RPMI8226 (cell line): ENCODE measurements at regions not wholly inside any gene's neighbourhood (a gene's known extent, or its start where the extent isn't known, plus 50 kb on each side); places are given as distances from the start of the nearest gene placed in this dataset.

Experiments
- DNase-seq: peaks from one replicate; pipeline ENCODE4 v3.0.0-alpha.2; 2015

- no peak for DNase-seq
These were observed 1140.1 kb downstream of the BRD1 start for GRCh38 chr22:48687606-48688005.

GRCh38 chr22:48686694-48687302 is 1140.9 kb downstream of the BRD1 start:
- DNase-seq: no peak

GRCh38 chr22:48685767-48686166 is 1141.9 kb downstream of the BRD1 start:
- DNase-seq: no peak

- no peak for DNase-seq
These were observed 1144.0 kb downstream of the BRD1 start for GRCh38 chr22:48683640-48684039.

GRCh38 chr22:48682504-48682903 is 1145.2 kb downstream of the BRD1 start:
- DNase-seq: no peak

GRCh38 chr22:48680601-48681000 is 1147.1 kb downstream of the BRD1 start:
- DNase-seq: no peak

GRCh38 chr22:48679656-48680555 is 1147.8 kb downstream of the BRD1 start:
- no peak for DNase-seq

GRCh38 chr22:48678171-48679135 is 1149.2 kb downstream of the BRD1 start:
- no peak for DNase-seq

- no peak for DNase-seq
These were observed 1150.1 kb downstream of the BRD1 start for GRCh38 chr22:48677621-48678020.

- DNase-seq: no peak
These were observed 1150.5 kb downstream of the BRD1 start for GRCh38 chr22:48677168-48677520.

- no peak for DNase-seq
These were observed 1151.2 kb downstream of the BRD1 start for GRCh38 chr22:48676266-48677167.

GRCh38 chr22:48675830-48676145 is 1151.9 kb downstream of the BRD1 start:
- peak; percentile 51 for DNase-seq

- no peak for DNase-seq
These were observed 1152.4 kb downstream of the BRD1 start for GRCh38 chr22:48675141-48675829.

- no peak for DNase-seq
These were observed 1153.7 kb downstream of the BRD1 start for GRCh38 chr22:48673806-48674500.

GRCh38 chr22:48672387-48672786 is 1155.3 kb downstream of the BRD1 start:
- DNase-seq: no peak

- no peak for DNase-seq
These were observed 1156.9 kb downstream of the BRD1 start for GRCh38 chr22:48670731-48671130.

- DNase-seq: no peak
These were observed 1157.5 kb downstream of the BRD1 start for GRCh38 chr22:48669986-48670716.

- no peak for DNase-seq
These were observed 1158.4 kb downstream of the BRD1 start for GRCh38 chr22:48669226-48669625.

GRCh38 chr22:48667289-48667688 is 1160.4 kb downstream of the BRD1 start:
- no peak for DNase-seq

- DNase-seq: no peak
These were observed 1161.1 kb downstream of the BRD1 start for GRCh38 chr22:48666620-48667019.
